Stimulated activated CD8-positive, alpha-beta memory T cell treated with anti-CD3 and anti-CD28 coated beads, Interleukin-15, amount 100 ng/mL, for 48 hours (primary cell): ENCODE measurements at regions not wholly inside any gene's neighbourhood (a gene's known extent, or its start where the extent isn't known, plus 50 kb on each side); places are given as distances from the start of the nearest gene placed in this dataset.

Source experiments
- DNase-seq, 2 donors: peaks; one replicate each; pipeline ENCODE4 v3.0.0-alpha.2; 2020; ENCODE audit warnings: low read depth in 2 of 2

DNA sequence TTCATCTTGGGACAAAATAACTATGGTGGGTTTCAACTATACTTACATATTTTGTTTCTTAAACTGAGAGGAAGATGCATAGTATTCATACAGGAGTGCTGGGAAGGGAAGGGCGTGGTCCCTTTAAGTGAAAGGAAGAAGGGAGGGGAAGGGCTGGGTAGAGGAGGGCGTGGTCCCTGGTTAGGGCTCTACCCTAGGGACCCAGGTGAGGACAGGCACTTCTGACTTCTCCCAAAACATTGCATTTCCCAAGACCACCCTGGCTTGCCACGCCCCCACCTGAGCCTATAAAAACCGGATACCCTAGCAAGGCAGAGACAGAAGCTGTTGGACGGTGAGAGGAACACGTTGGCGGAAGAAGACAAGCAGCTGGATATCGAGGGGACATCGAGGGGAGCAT, 157.6 kb upstream of the PLXNA4 start:
- no peak for DNase-seq

DNA sequence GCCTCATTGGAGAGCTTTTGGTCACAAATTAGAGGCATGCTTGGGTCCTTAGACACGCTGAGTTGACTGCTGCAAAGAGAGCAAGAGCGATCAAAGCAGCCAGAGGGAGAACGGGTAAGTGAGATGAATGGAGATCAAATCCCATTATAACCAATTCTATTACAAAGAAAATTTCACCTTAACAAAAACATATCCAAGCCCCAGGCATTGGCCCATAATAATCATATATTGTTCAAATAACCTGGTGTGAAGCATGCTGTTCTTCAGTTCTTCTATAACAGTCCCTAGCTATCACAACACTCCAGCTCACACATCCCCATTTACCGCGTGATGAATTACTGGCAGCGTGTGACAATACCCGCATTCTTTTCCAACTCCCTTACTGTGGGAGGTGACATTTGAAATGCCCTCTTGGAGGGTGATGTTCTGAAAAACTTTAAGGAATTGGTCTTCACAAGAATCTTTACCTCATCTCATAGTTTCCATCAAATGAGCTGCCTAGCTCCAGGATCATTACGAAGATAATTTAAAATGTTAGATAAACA, 156.1 kb upstream of the PLXNA4 start:
- no peak for DNase-seq

DNA sequence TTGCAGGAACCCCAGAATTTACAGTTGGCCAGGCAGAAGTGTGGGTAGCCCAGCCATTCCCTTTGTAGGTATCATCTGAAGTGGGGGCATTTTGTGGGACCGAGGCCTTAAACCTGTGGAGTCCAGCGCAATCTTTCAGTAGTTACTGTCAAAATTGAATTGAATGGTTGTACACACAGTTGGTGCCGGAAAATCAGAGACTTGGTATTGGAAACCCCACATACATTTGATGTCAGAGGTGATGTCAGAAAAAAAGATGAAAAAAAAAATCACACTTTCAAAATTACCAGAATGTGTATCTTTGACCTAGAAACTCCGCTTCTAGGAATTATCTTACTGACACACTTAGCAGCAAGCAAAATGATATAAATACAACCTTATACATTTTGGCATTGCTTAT, 153.8 kb upstream of the PLXNA4 start:
- no peak for DNase-seq

DNA sequence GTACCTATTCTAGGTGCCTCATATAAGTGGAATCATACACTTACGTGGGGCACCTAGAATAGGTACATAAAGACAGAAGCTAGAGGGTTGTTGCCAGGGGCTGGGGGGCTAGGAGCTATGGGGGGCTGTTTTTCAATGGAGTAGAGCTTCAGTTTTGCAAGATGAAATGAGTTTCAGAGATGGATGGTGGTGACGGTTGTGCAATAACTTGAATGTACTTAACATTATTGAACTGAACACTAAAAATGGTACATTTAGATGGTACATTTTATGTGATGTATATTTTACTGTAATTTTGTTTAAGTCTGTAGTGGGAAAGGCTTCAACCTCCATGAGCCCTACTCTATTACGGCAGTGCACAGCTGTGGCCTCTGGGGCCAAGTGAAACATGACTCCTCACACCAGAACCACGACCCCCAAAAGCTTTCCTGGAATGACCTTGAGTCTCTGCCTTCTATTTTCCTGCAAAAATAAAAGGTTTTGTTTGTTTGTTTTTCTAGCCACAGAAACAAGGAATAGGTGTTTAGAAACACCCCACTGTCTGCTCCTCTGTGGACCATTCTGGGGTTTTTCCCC, 147.3 kb upstream of the PLXNA4 start:
- no peak for DNase-seq

DNA sequence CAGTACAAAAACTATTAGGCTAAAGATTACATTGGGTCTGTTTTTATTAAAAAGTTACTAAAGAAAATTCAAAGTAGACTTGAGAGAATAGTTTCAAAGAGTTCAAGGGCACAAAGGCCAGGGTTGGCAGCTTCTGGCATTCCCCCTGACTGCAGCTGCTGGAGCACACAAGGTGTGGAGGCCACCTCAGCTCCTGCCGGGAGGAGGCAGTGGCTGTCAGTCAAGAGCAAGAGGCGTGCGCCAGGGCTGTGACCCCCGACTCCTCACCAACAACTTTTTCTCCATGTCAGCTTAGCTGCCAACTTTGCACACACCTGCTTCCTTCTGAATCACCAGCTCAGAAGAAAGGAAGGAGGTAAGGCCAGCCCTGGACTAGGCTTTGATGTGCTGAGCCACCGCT, 144.6 kb upstream of the PLXNA4 start:
- no peak for DNase-seq

DNA sequence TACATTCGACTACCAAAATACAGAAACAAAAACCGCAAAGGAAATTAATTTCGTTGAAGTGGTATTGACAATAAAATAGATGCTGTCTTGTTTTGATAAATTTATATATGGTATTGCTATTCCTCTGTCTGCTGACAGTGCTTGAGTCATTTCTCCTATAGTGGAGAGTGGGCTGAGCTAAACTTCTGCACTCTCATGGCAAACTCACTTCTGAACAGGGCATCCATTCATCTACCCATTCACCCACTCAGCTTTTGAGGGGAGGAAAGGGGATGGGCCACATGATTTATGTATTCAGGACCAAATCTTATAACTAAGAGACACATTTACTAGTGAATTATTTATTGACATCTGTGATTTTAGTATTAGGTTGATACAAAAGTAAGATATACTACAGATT, 137.6 kb upstream of the PLXNA4 start:
- DNase-seq: no peak

DNA sequence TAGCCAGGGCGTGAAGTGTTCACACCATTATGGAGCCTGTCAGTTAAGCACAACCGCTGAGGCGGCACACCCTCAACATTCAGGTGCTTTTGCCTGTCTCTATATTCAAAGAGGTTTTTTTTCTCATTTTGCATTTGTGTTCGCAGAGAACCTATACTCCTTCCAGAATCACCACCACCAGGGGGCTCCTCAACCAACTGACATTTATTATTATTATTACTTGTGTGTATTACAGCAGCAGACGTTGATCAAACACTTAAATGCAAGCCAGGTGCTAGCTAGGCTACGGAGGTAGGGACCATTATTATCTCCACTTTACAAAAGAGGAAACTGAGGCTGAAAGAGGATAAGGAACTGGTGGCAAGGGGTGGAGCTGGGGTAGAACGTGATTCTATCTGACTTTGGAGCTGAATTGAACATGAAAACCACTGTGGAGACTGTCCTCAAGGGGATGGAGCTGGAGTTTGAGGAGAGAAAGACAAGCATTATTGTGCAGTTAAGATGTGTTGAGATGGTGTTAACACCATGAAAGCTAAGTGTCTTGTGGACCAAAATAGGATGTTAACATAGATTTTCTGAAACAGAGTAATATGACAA, 133.8 kb upstream of the PLXNA4 start:
- DNase-seq: no peak

DNA sequence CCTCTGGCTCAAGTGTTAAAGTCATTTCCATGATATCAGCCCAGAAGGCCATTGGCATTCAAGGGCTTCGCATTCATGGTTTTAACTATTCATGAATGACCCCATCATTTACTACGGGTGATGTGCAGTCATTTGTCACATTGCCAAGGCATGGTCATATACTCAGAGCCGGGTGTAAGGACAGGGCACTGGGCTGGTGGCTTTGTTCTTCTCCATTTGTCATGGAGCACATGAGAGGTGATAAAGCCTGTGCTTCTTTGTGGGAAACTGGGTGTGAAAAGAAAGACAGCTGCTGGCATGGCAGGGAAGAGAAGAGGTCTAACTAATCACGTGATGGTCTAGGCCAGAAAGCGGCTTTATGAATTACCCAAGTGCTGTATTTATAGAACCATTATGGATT, 132.2 kb upstream of the PLXNA4 start:
- DNase-seq: no peak

DNA sequence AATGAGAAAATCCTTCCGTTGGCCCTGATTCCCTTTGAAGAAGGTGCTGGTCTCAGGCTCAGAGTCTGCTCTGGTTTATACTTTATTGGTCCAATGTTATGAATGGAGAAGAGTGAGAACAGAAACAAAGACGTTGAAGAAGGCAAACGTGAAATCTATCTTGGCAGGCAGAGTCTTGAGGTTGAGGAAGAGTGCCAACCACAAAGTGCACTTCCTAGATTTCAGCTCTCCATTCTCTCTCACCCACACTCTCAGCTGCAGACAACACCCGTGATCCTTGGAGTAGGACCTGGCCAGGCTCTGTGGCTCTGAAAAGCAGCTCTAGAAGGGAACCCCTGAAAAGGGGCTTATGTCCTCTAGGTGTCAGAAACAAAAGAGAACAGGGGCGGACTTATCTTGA, 128.9 kb upstream of the PLXNA4 start:
- DNase-seq: no peak

DNA sequence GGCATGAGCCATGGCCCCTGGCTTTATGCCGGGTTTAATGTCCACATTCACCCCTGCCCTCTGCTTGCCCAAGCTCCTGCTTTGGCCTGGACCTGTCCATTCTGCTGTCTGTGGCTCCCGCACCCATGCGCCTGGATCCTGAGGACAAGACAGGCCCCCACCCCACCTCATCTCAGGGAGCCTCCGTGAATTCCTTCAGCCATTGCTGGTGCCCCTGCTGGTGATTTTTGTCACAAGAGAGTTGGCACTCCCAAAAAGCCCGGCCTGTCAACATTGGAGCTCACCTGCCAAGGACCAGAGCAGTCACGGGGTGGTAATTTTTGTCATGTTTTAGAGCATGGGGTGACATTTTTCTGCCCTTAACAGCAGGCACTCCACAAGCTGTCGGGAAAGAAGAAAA, 127.5 kb upstream of the PLXNA4 start:
- no peak for DNase-seq

DNA sequence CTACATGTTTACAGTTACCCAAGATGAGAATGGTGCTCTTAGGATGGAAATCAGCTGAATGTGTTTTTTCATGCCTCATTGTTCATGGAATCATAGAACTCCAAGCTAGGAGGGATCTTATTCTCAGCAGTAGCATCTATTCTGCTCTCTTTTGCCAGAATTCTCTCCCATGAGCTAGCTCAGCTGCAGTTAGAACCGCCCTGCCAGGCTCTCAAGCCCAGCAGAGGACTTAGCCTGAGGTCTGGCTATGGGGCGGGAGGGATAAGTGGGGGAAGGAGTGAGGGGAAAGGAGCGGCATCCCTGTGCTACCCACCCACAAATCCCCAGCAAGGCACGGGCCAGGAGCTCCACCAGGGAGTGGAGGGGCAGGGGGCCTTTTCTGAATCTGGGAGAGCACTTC, 120.7 kb upstream of the PLXNA4 start:
- DNase-seq: no peak

DNA sequence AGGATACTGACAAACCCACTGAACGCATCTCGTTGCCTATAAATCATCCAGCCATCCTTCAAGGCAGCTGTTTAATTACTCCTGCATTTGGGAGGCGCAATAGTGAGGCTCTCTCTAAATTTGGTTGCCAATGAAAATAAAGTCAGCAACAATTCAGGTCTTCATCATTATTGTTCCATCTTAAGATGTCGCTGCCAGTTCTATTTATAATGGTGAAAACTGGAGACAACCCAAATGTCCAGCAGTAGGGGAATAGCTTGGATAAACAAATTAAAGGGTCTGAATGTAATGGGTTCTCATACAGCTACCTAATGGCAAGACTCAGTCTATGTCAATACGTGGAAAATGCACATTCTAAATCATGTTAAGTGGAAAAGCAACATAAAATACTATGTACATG, 120.1 kb upstream of the PLXNA4 start:
- DNase-seq: no peak

DNA sequence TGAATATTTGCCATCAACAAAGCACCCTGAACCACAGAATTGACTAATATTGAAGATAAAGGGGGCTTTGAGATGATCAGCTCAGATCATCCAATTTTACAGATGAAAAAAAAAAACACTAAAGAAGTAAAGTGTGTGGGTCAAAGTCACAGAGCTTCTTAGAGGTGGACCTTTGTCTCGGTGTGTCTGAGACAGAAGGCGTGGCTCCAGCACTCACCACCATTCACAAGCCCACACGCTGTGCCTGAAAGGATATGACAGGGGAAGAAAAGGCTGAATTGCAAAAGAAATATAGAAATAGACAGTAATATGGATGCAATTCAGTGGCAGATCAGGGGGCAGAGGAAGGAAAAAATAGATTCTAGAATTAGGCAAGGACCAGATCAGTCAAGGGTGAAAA, 114.9 kb upstream of the PLXNA4 start:
- no peak for DNase-seq

DNA sequence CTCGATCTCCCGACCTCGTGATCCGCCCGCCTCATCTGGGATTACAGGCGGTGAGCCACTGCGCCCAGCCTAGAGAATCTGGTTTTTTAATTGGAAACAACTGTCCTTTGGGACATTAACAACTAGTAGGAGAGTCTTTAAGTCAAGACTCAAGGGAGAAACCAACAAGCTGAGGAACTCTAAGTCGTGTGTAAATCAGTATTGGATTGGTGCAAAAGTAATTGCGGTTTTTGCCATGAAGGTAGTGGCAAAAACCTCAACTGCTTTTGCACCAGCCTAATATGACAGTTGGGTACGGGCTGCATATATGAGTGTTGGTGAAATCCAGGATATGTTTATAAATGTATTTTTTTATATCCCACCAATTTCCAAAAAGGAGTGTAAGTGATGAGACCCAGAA, 113.9 kb upstream of the PLXNA4 start:
- no peak for DNase-seq

DNA sequence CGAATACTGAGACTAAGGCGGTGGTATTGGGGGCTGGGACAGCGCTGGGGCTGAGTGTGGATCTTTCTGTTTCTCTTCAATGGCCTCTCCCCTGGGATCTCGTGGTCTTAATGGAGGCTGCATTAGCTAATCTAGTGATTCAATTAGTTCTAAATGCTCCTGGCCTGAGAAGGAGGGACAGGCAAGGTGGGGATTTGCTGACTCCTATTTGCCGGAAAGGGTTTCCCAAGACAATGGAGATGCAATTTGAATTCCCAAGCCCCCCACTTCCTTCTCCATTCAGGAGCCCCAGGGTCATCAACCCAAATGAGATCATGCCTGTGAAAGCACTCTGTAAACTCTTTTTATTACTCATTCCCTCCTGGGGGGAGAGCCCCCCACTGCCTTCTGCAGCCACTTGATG, 111.7 kb upstream of the PLXNA4 start:
- DNase-seq: no peak

DNA sequence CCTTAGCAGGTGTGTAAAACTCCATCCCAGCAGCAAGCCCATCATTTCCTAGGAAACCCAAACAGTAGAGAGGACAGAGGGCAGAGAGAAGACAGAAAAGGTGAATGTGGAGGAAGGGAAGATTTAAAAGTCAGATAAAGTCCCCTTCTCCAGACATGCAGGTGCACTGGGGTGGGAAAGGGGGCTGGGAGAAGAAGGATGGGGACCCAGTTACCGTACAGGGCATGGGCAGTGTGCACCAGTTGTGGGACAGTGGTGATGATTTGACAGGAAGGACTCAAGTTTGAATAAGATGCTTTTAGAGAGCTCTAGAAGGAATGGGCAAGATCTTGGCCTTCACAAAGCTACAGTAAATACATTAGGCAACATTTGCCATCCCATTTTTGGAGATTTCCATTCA, 110.7 kb upstream of the PLXNA4 start:
- DNase-seq: no peak

DNA sequence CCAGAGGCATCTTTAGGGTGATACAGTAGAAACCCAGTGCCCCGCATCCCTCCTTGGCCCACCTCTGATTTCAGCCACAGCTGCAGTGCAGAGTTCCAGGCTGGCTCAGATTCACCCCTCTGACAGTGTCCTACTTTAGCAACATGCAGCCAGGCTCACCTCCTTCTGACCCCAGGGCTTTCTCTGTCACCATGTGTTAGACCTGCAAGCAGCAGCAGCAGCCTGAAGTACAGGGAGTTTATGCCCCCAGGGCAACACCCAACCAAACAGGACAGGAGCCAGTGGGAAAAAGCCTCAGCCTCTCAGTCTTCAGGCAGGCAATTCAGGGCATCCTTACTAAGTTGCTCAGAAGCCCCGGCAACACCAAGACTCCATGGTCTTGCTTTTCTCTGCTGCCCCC, 109.0 kb upstream of the PLXNA4 start:
- no peak for DNase-seq

DNA sequence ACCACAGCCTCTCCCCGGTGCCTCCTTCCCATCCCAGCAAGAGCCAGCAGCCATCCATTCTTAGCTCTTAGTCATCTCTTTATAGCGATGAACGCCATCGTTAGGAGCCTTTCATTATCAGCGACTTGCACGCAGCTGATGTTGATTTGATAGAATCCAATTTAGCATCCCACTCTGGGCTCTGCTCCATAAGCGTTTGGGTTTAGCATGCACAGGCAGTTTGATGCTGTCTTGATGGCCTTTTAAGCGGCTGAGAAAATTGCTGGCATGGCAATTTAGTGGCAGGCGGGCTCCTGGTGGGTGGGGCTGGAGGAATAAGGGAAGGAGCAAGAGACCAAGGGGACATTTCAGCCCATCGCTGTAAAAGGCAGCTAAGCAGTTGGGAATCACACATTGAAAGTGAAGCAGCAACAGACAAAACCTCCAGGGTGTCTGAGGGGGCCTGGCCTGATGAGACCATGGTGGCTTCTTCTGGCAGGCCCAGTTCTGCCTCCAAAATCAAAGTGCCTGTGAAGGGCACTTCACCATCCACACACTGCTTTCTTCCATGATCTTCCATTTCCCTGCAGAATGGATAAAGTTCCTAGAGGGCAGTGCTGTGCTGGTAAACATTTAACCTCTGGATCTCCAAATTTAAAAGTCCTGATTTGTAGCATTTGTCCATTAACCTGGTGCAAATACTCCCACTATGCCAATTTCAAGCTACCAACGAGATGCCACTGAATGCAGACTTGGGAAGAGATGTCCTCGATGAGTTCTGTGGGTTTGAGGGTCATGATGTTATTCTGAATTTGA, 107.8 kb upstream of the PLXNA4 start:
- DNase-seq: no peak

DNA sequence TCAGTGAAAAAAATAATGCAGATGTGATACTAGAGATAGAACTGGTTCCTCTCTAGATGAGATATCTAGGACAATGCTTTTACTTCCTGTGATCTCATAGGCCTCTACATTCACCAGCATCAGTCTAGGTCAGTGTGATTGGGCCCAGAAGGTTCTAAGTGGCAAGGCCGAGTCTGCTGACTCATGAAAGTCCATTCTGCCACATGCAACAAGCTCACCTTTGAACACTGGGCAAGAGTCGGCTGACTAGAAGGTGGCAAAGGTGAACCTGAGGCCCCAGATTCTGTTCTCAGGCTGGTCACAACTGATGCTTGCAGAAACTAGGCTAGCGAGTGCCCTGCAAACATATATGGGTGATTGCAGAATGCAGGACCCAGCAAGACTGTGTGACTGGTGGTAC, 105.7 kb upstream of the PLXNA4 start:
- DNase-seq: no peak

DNA sequence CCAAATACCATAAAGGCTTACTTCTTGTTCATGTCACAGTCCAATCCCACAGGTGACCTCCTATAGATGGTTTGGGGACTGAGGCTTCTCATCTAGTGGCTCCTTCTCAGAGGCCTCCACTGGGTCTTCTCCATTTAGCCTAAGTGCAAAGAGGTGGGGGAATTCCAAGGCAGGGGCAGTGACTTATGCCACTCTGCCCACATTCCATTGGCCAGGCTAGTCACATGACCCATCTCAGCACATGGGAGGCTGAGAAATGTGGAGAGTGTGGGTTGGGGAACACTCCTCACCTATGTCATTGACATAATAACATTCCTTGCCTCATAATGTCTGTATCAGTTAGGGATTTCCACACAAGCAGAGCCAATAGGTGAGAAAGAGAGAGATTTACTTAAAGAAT, 104.3 kb upstream of the PLXNA4 start:
- no peak for DNase-seq

DNA sequence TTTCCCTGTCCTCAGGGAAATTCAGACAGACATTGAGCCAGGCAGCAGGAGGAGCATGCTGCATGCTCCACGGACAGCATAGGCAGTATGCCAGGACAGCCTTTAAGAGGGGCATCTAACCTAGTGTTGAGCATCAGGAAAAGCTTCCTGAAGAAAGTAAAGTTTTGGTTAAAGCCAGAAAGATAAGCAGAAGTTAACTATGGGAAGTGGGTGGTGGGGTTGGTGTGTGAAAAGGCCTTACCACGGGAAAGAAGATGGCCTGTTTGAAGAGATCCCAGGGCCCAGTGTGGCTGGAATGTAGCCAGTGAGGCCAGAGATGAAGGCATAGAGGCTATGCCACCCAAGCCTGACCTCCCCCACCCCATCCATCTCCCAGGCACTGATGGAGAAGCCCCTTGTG, 102.4 kb upstream of the PLXNA4 start:
- DNase-seq: no peak

DNA sequence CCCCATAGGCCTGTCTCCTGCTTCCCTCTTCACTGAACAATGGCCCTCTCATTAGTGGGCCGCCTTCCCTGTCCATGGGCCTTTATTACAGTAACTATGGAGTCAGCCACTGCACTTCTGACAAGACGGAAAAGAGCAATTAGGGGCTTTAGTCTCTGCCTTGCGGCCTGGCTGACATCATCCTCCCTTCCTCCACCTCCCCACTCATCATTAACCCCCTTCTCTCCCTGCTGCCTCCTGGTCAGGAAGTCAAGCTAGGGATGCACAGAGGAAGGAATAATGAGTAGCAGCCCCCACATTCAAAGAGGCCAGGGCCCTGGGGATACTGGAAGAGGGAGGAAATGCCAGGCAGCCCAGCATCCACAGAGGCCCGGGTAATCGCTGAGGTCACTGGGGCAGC, 101.6 kb upstream of the PLXNA4 start:
- no peak for DNase-seq
